ENCODE measurements at regions not wholly inside any gene's neighbourhood (a gene's known extent, or its start where the extent isn't known, plus 50 kb on each side); places are given as distances from the start of the nearest gene placed in this dataset.
"Not testable (repeated sequence)": the region's sequence is repeated elsewhere in the genome, so short reads cannot be mapped to it uniquely, and the experiment has no call there.

GRCh38 chr3:165938986-165939540, 101.8 kb upstream of the BCHE start:
- Histone ChIP-seq H3K9me3 (ENCODE audit: control insufficient read depth, insufficient read depth, low read length) (no peaks in the 10 kb centered on the region), H3K9me2 (replicated peaks; ENCODE audit: control insufficient read depth, low read length) (no peaks in the 10 kb centered on the region), H4K20me1 (ENCODE audit: control insufficient read depth, insufficient read depth, low read depth, low read length) (no peaks in the 10 kb centered on the region), H3K27ac (ENCODE audit: low read depth, low read length) (no peak overlapping the region), H3K79me2 (ENCODE audit: control insufficient read depth, low read length) (no peaks in the 10 kb centered on the region), H3K27me3 (ENCODE audit: control insufficient read depth, low read length) (no peaks in the 10 kb centered on the region), H3K4me1 (ENCODE audit: control insufficient read depth, low read length) (no peaks in the 10 kb centered on the region), H3K36me3 (ENCODE audit: control insufficient read depth, low read length) (no peaks in the 10 kb centered on the region), H3F3A (ENCODE audit: control insufficient read depth, insufficient read depth) (no peaks in the 10 kb centered on the region), H3K4me3 (ENCODE audit: low read length) (no peak overlapping the region), H3K4me2 (ENCODE audit: low read length) (no peak overlapping the region)
- no peak for TF ChIP-seq EZH2phosphoT487 (IDR thresholded peaks at IDR 0.05; ENCODE audit: borderline replicate concordance, low read length)
- TF ChIP-seq CTCF (IDR thresholded peaks at IDR 0.05; ENCODE audit: low read depth, low read length, poor library complexity, severe bottlenecking) = no peak

- not testable (repeated sequence) for H3K36me3 ChIP-seq (ENCODE audit: control insufficient read depth, low read length); H3K27ac ChIP-seq (ENCODE audit: low read depth, low read length); H3K27me3 ChIP-seq (ENCODE audit: control insufficient read depth, low read length); H4K20me1 ChIP-seq (ENCODE audit: control insufficient read depth, insufficient read depth, low read depth, low read length); H3K4me1 ChIP-seq (ENCODE audit: control insufficient read depth, low read length); H3K9me2 ChIP-seq (replicated peaks; ENCODE audit: control insufficient read depth, low read length); H3K4me3 ChIP-seq (ENCODE audit: low read length); H3K79me2 ChIP-seq (ENCODE audit: control insufficient read depth, low read length); H3K9me3 ChIP-seq (ENCODE audit: control insufficient read depth, insufficient read depth, low read length); H3K4me2 ChIP-seq (ENCODE audit: low read length); H3F3A ChIP-seq (ENCODE audit: control insufficient read depth, insufficient read depth)
These were observed 98.9 kb upstream of the BCHE start for GRCh38 chr3:165936081-165936480.

- not testable (repeated sequence) for H3K4me2 ChIP-seq (ENCODE audit: low read length); H3K27me3 ChIP-seq (ENCODE audit: control insufficient read depth, low read length); H3K9me2 ChIP-seq (replicated peaks; ENCODE audit: control insufficient read depth, low read length)
These were observed 87.1 kb upstream of the BCHE start for GRCh38 chr3:165924301-165924791.

GRCh38 chr3:165920984-165921383, 83.8 kb upstream of the BCHE start:
- Histone ChIP-seq H3K4me1 (ENCODE audit: control insufficient read depth, low read length) (no peaks in the 10 kb centered on the region), H3K4me3 (ENCODE audit: low read length) (no peak overlapping the region), H3K9me3 (ENCODE audit: control insufficient read depth, insufficient read depth, low read length) (no peaks in the 10 kb centered on the region; the same call in 1 of the 2 replicates), H3K4me2 (ENCODE audit: low read length) (no peak overlapping the region), H3K79me2 (ENCODE audit: control insufficient read depth, low read length) (no peaks in the 10 kb centered on the region), H3K27me3 (ENCODE audit: control insufficient read depth, low read length) (no peaks in the 10 kb centered on the region), H3K36me3 (ENCODE audit: control insufficient read depth, low read length) (no peaks in the 10 kb centered on the region), H3K27ac (ENCODE audit: low read depth, low read length) (no peak overlapping the region), H4K20me1 (ENCODE audit: control insufficient read depth, insufficient read depth, low read depth, low read length) (no peaks in the 10 kb centered on the region), H3F3A (ENCODE audit: control insufficient read depth, insufficient read depth) (no peaks in the 10 kb centered on the region), H3K9me2 (replicated peaks; ENCODE audit: control insufficient read depth, low read length) (no peaks in the 10 kb centered on the region)
- TF ChIP-seq EZH2phosphoT487 (IDR thresholded peaks at IDR 0.05; ENCODE audit: borderline replicate concordance, low read length) (no peak), CTCF (IDR thresholded peaks at IDR 0.05; ENCODE audit: low read depth, low read length, poor library complexity, severe bottlenecking) (no peak)

More at GRCh38 chr3:165924301-165924791, 87.1 kb upstream of the BCHE start:
- not testable (repeated sequence) for H3K36me3 ChIP-seq (ENCODE audit: control insufficient read depth, low read length); H3K9me3 ChIP-seq (ENCODE audit: control insufficient read depth, insufficient read depth, low read length); H3K4me3 ChIP-seq (ENCODE audit: low read length); H3K79me2 ChIP-seq (ENCODE audit: control insufficient read depth, low read length); H3K27ac ChIP-seq (ENCODE audit: low read depth, low read length); H4K20me1 ChIP-seq (ENCODE audit: control insufficient read depth, insufficient read depth, low read depth, low read length); H3F3A ChIP-seq (ENCODE audit: control insufficient read depth, insufficient read depth); H3K4me1 ChIP-seq (ENCODE audit: control insufficient read depth, low read length)
